Retinal pigment epithelial cell (primary cell): ENCODE measurements at regions not wholly inside any gene's neighbourhood (a gene's known extent, or its start where the extent isn't known, plus 50 kb on each side); places are given as distances from the start of the nearest gene placed in this dataset.

ENCODE experiments used
- DNase-seq: peaks from one replicate; pipeline ENCODE4 v3.0.0-alpha.2; 2010; ENCODE audit warnings: low read depth
- H3K4me3 ChIP-seq: 2 replicates; pipeline ENCODE4 v1.5.1; 2011; ENCODE audit warnings: mild to moderate bottlenecking, low read length, control low read depth, moderate library complexity
- CTCF ChIP-seq: conservative IDR thresholded peaks from 2 replicates; pipeline ENCODE4 v1.5.1; 2011; ENCODE audit warnings: low read depth, low read length, control low read depth, inconsistent platforms

GRCh38 chr14:103217538-103217937 is 94.3 kb downstream of the TNFAIP2 start:
- DNase-seq, result no peak
- H3K4me3 ChIP-seq, result no peak overlapping the region
- TF ChIP-seq CTCF, result no peak

GRCh38 chr14:103220134-103220981 is 97.1 kb downstream of the TNFAIP2 start:
- DNase-seq, result no peak
- TF ChIP-seq CTCF, result no peak
- H3K4me3 ChIP-seq, result no peak overlapping the region

- H3K4me3 ChIP-seq, result no peak overlapping the region
Observed at GRCh38 chr14:103220982-103221641, 97.9 kb downstream of the TNFAIP2 start.

GRCh38 chr14:103221781-103222358 is 98.6 kb downstream of the TNFAIP2 start:
- no peak overlapping the region for H3K4me3 ChIP-seq
- no peak for TF ChIP-seq CTCF
- no peak for DNase-seq

More at GRCh38 chr14:103220982-103221641, 97.9 kb downstream of the TNFAIP2 start:
- no peak for TF ChIP-seq CTCF
- DNase-seq, result no peak

GRCh38 chr14:103223818-103224352 is 100.6 kb downstream of the TNFAIP2 start:
- no peak overlapping the region for H3K4me3 ChIP-seq
- no peak for DNase-seq
- no peak for TF ChIP-seq CTCF

GRCh38 chr14:103225062-103225461 is 101.8 kb downstream of the TNFAIP2 start:
- TF ChIP-seq CTCF, result no peak
- H3K4me3 ChIP-seq, result no peak overlapping the region
- no peak for DNase-seq
